HFF-Myc (cell line): ENCODE measurements at regions not wholly inside any gene's neighbourhood (a gene's known extent, or its start where the extent isn't known, plus 50 kb on each side); places are given as distances from the start of the nearest gene placed in this dataset.
A peak's percentile ranks its signal among the peaks of the same experiment; 100 is the strongest.

ENCODE experiments used
- DNase-seq: peaks from one replicate; pipeline ENCODE4 v3.0.0-alpha.2; 2011; ENCODE audit warnings: low read depth; ENCODE audit errors: extremely low read depth
- H3K4me3 ChIP-seq: replicated peaks from 2 replicates; pipeline ENCODE4 v1.5.1; 2011; ENCODE audit warnings: low read depth, mild to moderate bottlenecking, control low read depth, low read length
- CTCF ChIP-seq: IDR thresholded peaks from 2 replicates; pipeline ENCODE4 v1.5.1; 2012; ENCODE audit warnings: mild to moderate bottlenecking, low read depth, low read length, control low read depth; ENCODE audit errors: missing control alignments

GRCh38 chr12:4169531-4169930 lies 104.0 kb upstream of the CCND2 start:
- no peak for TF ChIP-seq CTCF
- H3K4me3 ChIP-seq, result no peak overlapping the region
- DNase-seq, result no peak

- DNase-seq, result no peak
- no peak for TF ChIP-seq CTCF
These were observed 105.5 kb upstream of the CCND2 start for GRCh38 chr12:4168036-4168435.

GRCh38 chr12:4164559-4165558 lies 108.7 kb upstream of the CCND2 start:
- peak overlapping the region; percentile 28 for H3K4me3 ChIP-seq
- TF ChIP-seq CTCF, result no peak
- no peak for DNase-seq

More at GRCh38 chr12:4168036-4168435, 105.5 kb upstream of the CCND2 start:
- no peak overlapping the region for H3K4me3 ChIP-seq

- no peak for TF ChIP-seq CTCF
- peak overlapping the region; percentile 28 for H3K4me3 ChIP-seq
- DNase-seq, result no peak
These were observed 109.4 kb upstream of the CCND2 start for GRCh38 chr12:4164188-4164558.

GRCh38 chr12:4161718-4162117 lies 111.8 kb upstream of the CCND2 start:
- TF ChIP-seq CTCF, result no peak
- DNase-seq, result no peak
- H3K4me3 ChIP-seq, result no peak overlapping the region

GRCh38 chr12:4160314-4161040 lies 113.1 kb upstream of the CCND2 start:
- TF ChIP-seq CTCF, result no peak
- H3K4me3 ChIP-seq, result no peak overlapping the region
- no peak for DNase-seq
